ENCODE measurements at regions not wholly inside any gene's neighbourhood (a gene's known extent, or its start where the extent isn't known, plus 50 kb on each side); places are given as distances from the start of the nearest gene placed in this dataset.

- no peak for TF ChIP-seq CTCF (IDR thresholded peaks at IDR 0.05)
- Histone ChIP-seq H4K20me1 (ENCODE audit: insufficient read depth, low read length) (no peaks in the 10 kb centered on the region), H2AFZ (ENCODE audit: insufficient read depth, low read depth, low read length, poor library complexity, severe bottlenecking) (no peak overlapping the region), H3K9me3 (replicated peaks in 1 of 2; ENCODE audit: control insufficient read depth in 1 of 2, insufficient read depth in 1 of 2, low read length in 2 of 2) (no peaks in the 10 kb centered on the region), H3K27ac (ENCODE audit: low read depth in 1 of 2, low read length in 2 of 2) (no peak overlapping the region), H3K4me2 (replicated peaks; ENCODE audit: extremely low read depth, low read length, poor library complexity, severe bottlenecking) (no peak overlapping the region), H3K79me2 (ENCODE audit: insufficient read depth, low read length) (no peaks in the 10 kb centered on the region), H3K4me1 (ENCODE audit: control insufficient read depth in 1 of 2, insufficient read depth in 2 of 2, low read length in 2 of 2) (no peaks in the 10 kb centered on the region), H3K9ac (ENCODE audit: insufficient read depth, low read length, poor library complexity, severe bottlenecking) (no peak overlapping the region), H3K36me3 (replicated peaks in 1 of 2; ENCODE audit: control insufficient read depth in 1 of 2, insufficient read depth in 2 of 2, low read length in 2 of 2) (no peaks in the 10 kb centered on the region), H3K4me3 (replicated peaks in 1 of 3; ENCODE audit: low read depth in 2 of 3, low read length in 3 of 3) (no peak overlapping the region), H3K27me3 (ENCODE audit: control insufficient read depth in 2 of 2, insufficient read depth in 2 of 2, low read length in 2 of 2) (no peaks in the 10 kb centered on the region)
- Mint-ChIP-seq H3K4me3 (no peak overlapping the region), H3K36me3 (no peaks in the 10 kb centered on the region), H3K27me3 (ENCODE audit: low read depth in 3 of 3) (peaks cover 10 to 12% (median 10%) of the 10 kb centered on the region in 3 donors), H3K9me3 (peaks cover 0 to 4% (median 0%) of the 10 kb centered on the region in 7 donors), H3K4me1 (no peaks in the 10 kb centered on the region), H3K27ac (no peak overlapping the region)
- WGBS (ENCODE audit: insufficient coverage): 96% methylated on average over 4 of the region's 8 CpGs
- DNase-seq: no peak
- intact Hi-C loops (cut with micrococcal nuclease): no loop called here
These were observed 165.7 kb upstream of the RTL1 start for GRCh38 chr14:101069228-101069549.

- Mint-ChIP-seq H3K4me3 (no peak overlapping the region), H3K36me3 (no peaks in the 10 kb centered on the region), H3K9me3 (peaks cover 0 to 4% (median 0%) of the 10 kb centered on the region in 7 donors), H3K27me3 (ENCODE audit: low read depth in 3 of 3) (peaks cover 7 to 14% (median 10%) of the 10 kb centered on the region in 3 donors), H3K4me1 (no peaks in the 10 kb centered on the region), H3K27ac (no peak overlapping the region)
- H3K9ac ChIP-seq (ENCODE audit: insufficient read depth, low read length, poor library complexity, severe bottlenecking): no peak overlapping the region
- DNase-seq: no peak
- no peak overlapping the region for H3K4me2 ChIP-seq (replicated peaks; ENCODE audit: extremely low read depth, low read length, poor library complexity, severe bottlenecking)
- H3K27ac ChIP-seq (ENCODE audit: low read depth in 1 of 2, low read length in 2 of 2): no peak overlapping the region
- no peaks in the 10 kb centered on the region for H3K36me3 ChIP-seq (replicated peaks in 1 of 2; ENCODE audit: control insufficient read depth in 1 of 2, insufficient read depth in 2 of 2, low read length in 2 of 2)
- no peak overlapping the region for H3K4me3 ChIP-seq (replicated peaks in 1 of 3; ENCODE audit: low read depth in 2 of 3, low read length in 3 of 3)
- no peaks in the 10 kb centered on the region for H4K20me1 ChIP-seq (ENCODE audit: insufficient read depth, low read length)
- no peak overlapping the region for H2AFZ ChIP-seq (ENCODE audit: insufficient read depth, low read depth, low read length, poor library complexity, severe bottlenecking)
- no peak for TF ChIP-seq CTCF (IDR thresholded peaks at IDR 0.05)
- no peaks in the 10 kb centered on the region for H3K9me3 ChIP-seq (replicated peaks in 1 of 2; ENCODE audit: control insufficient read depth in 1 of 2, insufficient read depth in 1 of 2, low read length in 2 of 2)
- intact Hi-C loops (cut with micrococcal nuclease): no loop called here
- 85% methylated on average over 9 of the region's 11 CpGs for WGBS (ENCODE audit: insufficient coverage)
- H3K4me1 ChIP-seq (ENCODE audit: control insufficient read depth in 1 of 2, insufficient read depth in 2 of 2, low read length in 2 of 2): no peaks in the 10 kb centered on the region
- H3K27me3 ChIP-seq (ENCODE audit: control insufficient read depth in 2 of 2, insufficient read depth in 2 of 2, low read length in 2 of 2): no peaks in the 10 kb centered on the region
- no peaks in the 10 kb centered on the region for H3K79me2 ChIP-seq (ENCODE audit: insufficient read depth, low read length)
These were observed 166.3 kb upstream of the RTL1 start for GRCh38 chr14:101069666-101070362.

Measured in CD14-positive monocyte (primary cell).